ENCODE measurements at regions not wholly inside any gene's neighbourhood (a gene's known extent, or its start where the extent isn't known, plus 50 kb on each side); places are given as distances from the start of the nearest gene placed in this dataset.

DNA sequence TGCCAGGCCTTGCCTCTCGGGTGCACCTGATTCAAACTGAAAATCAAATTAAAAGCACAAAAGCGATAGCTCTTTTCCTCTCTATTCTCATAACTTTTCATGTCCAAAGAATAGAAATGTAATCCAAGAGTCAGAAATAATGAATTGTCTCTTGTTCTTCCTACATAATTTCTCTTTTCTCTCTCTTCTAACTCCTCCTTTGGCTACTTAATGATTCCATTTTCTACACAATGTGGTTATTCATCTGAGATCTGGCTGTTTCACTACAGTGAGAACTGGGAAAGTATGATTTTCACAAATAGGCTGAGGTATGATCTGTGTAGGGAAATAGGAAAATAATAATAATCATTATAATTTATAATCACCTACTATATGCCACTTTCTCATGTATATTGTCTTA, 703.5 kb downstream of the PDHA2 start:
- Histone ChIP-seq H3K27ac (replicated peaks) (no peak overlapping the region), H3K4me3 (replicated peaks; ENCODE audit: insufficient read depth, low read length) (no peak overlapping the region), H3K27me3 (ENCODE audit: insufficient read depth, poor library complexity, severe bottlenecking) (no peaks in the 10 kb centered on the region)
- no peak for DNase-seq (ENCODE audit: low read depth in 1 of 2, low spot score in 1 of 2)
- TF ChIP-seq GABPA (IDR thresholded peaks at IDR 0.05; ENCODE audit: low read depth): no peak
- TF ChIP-seq POLR2AphosphoS5 (IDR thresholded peaks at IDR 0.05; ENCODE audit: low read depth): no peak
- TF ChIP-seq REST (IDR thresholded peaks at IDR 0.05; ENCODE audit: insufficient replicate concordance, low read depth): no peak
- TF ChIP-seq CTCF (IDR thresholded peaks at IDR 0.05; ENCODE audit: insufficient read depth, low read length): no peak
- TF ChIP-seq SPI1 (IDR thresholded peaks at IDR 0.05; ENCODE audit: borderline replicate concordance, low read depth): no peak

GRCh38 chr4:96558466-96558865, 718.6 kb downstream of the PDHA2 start:
- H3K4me3 ChIP-seq (replicated peaks; ENCODE audit: insufficient read depth, low read length): no peak overlapping the region
- H3K27ac ChIP-seq (replicated peaks): no peak overlapping the region
- DNase-seq (ENCODE audit: low read depth in 1 of 2, low spot score in 1 of 2): no peak
- no peaks in the 10 kb centered on the region for H3K27me3 ChIP-seq (ENCODE audit: insufficient read depth, poor library complexity, severe bottlenecking)
- TF ChIP-seq CTCF (IDR thresholded peaks at IDR 0.05; ENCODE audit: insufficient read depth, low read length) (no peak), REST (IDR thresholded peaks at IDR 0.05; ENCODE audit: insufficient replicate concordance, low read depth) (no peak), POLR2AphosphoS5 (IDR thresholded peaks at IDR 0.05; ENCODE audit: low read depth) (no peak), GABPA (IDR thresholded peaks at IDR 0.05; ENCODE audit: low read depth) (no peak), SPI1 (IDR thresholded peaks at IDR 0.05; ENCODE audit: borderline replicate concordance, low read depth) (no peak)

DNA sequence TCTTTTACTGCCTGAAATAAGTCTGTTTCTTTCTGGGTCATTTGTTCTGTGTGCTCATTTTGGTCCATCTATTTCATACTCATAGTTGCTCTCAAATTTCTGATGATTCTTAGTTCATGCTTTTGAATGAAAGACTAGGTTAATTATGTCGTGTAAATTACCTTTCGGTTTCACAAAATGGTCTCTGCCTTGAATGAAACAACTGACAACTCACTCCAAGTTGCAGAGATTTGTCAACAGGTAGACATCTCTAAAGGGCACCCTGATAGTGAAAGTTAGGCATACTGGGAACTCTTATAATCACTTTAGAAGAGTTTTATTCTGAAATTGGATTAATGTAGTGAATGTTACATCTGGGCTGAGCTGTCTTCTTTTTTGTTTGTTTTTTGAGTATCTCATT, 726.9 kb downstream of the PDHA2 start:
- H3K27me3 ChIP-seq (ENCODE audit: insufficient read depth, poor library complexity, severe bottlenecking): no peaks in the 10 kb centered on the region
- no peak for DNase-seq (ENCODE audit: low read depth in 1 of 2, low spot score in 1 of 2)
- H3K4me3 ChIP-seq (replicated peaks; ENCODE audit: insufficient read depth, low read length): no peak overlapping the region
- TF ChIP-seq GABPA (IDR thresholded peaks at IDR 0.05; ENCODE audit: low read depth) (no peak), CTCF (IDR thresholded peaks at IDR 0.05; ENCODE audit: insufficient read depth, low read length) (no peak), SPI1 (IDR thresholded peaks at IDR 0.05; ENCODE audit: borderline replicate concordance, low read depth) (no peak), REST (IDR thresholded peaks at IDR 0.05; ENCODE audit: insufficient replicate concordance, low read depth) (no peak), POLR2AphosphoS5 (IDR thresholded peaks at IDR 0.05; ENCODE audit: low read depth) (no peak)
- H3K27ac ChIP-seq (replicated peaks): no peak overlapping the region

All from HL-60 (cell line).